Upper lobe of left lung (tissue), 4 donors: ENCODE measurements at regions not wholly inside any gene's neighbourhood (a gene's known extent, or its start where the extent isn't known, plus 50 kb on each side); places are given as distances from the start of the nearest gene placed in this dataset.

Experiments
- EP300 ChIP-seq, 4 donors: sonication (generic); formaldehyde crosslinking; IDR thresholded peaks; one replicate each; pipeline ENCODE4 v1.5.1; 2017; ENCODE audit warnings: antibody characterized with exemption in 4 of 4, control low read depth in 2 of 4
- POLR2AphosphoS5 ChIP-seq, 2 donors: sonication (generic); formaldehyde crosslinking; IDR thresholded peaks; one replicate each; pipeline ENCODE4 v1.5.1; 2017; ENCODE audit warnings: antibody characterized with exemption in 2 of 2

DNA sequence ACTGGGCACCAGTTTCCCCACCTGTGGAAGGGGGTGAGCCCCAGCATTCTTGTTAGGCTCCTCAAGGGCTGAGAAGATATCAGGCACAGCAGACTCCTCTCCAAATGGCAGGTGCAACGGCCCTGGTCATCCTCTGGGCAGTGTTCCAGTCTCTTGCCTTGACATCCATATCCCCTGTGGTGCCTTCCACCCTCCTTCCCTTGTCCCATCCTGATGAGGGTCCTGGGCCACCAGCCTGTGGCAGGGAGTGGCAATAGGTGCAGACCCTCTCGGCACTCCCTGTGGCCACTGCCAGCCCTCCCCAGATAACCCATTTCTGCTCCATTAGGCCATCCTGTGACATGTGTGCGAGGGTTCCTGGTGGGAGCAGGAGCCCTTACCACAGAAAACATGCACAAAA is 78.8 kb upstream of the NECTIN1 start:
- TF ChIP-seq EP300 (IDR thresholded peaks at IDR 0.05) (no peak), POLR2AphosphoS5 (IDR thresholded peaks at IDR 0.05) (no peak)
